Endothelial cell of hepatic sinusoid (primary cell): ENCODE measurements at regions not wholly inside any gene's neighbourhood (a gene's known extent, or its start where the extent isn't known, plus 50 kb on each side); places are given as distances from the start of the nearest gene placed in this dataset.

Experiments used
- in situ Hi-C: cut with HindIII; loops from 2 replicates; pipeline ENCODE4 v1.10.0; 2017; ENCODE audit warnings: low sequenced_read_pairs

DNA sequence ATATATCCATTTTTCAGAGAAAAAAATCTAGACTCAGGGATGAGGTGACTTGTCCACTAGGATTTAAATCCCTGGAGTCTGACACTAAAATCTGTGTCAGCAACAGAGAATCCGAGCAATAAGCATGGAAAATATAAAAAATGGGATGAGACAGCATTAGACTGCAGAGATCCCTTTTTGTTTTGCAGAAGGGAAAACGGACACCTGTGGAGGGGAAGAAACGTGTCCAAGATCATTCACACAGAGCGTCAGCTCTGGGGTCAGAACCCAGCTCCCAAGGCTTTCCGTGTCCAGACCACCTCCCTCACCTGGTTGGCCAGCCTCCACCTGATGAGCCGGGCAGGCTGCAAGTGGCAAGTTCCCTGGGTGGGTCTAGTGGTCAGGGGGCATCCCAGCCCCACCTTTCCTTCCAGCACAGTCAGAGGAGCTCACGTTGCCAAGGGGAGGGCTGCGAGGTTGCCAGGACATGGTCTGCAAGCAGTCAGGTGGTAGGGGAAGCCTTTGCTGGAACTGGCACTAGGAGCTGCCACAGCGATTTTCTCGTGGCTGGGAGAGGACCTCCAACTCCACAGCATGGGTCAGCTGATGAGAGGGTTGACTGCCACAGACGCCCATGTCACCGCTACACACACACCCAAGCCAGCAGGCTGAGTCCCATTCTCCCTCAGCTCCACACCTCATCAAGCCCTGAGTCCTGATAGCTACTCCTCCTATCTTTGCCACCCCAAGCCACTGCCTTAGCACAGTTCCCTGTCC lies 65.9 kb upstream of the CPLX2 start:
- in situ Hi-C loops, result no loop called here

DNA sequence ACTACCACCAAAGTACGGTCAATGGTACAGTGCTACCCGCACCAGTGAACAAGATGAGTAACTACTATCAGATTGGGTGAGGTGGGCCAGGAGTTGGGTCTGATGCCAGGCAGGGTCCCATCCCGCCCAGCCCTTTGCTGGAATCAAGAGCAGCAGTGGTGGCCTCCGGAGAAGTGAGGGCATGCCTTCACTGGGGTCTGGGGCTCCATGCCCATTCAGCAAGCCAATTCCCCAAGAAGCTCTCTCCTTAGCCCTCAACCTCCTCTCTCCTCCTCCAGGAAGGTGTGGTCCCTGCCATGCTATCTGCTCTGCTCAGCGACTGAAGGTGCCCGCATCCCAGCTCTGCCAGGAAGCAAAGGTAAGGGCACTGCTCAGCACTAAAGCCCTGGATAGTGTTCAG lies 62.7 kb upstream of the CPLX2 start:
- in situ Hi-C loops, result no loop called here

DNA sequence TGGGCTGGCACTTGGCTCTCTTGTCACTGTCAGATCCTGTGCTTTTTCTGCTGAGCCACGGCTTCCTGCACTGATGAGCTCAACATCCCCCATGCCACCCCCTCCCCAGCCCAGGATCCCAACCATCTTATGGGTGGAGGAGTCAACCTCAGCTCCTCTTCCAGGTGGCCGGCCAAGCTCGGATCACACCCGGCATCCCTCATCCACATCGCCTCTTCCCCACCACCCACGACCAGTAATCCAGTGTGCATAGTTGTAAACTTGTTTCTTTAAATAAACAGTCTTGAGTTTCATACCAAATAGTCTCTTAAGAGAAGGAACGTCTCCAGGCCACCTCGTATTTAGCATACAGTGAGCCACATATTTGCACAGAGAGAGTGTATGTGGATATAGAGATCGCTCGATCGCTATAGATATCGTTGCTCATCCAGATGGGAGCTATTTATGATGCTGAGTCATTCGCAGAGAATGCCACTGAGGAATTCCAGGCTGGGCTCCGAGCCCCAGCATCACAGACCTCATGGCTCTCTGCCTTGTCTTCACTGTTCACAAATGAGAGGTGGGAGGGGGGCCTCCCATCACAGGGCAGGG lies 61.8 kb upstream of the CPLX2 start:
- in situ Hi-C loops, result loop anchor here (5.0 kb wide), 1 partner anchor 53 kb away; no protein-coding TSS in a partner anchor

DNA sequence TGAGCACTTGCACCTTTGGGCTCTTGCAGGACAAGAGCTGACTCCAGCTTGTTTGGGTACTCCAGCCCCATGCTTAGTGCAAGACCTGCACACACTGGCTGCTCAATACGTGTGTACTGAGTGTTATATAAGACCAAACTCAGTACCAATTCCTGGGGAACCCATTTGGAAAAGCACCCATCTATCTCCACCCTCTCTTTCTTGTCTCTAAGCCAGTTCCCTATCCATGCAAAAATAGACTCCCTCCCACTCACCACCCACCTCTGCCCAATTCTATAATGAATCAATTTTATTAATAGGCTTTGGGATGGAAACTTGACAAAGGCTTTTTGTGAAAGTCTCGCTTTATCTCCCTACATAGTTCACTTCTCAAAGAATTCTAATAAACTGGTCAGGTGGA lies 60.9 kb upstream of the CPLX2 start:
- in situ Hi-C loops, result loop anchor here (5.0 kb wide), 1 partner anchor 52 kb away; no protein-coding TSS in a partner anchor

DNA sequence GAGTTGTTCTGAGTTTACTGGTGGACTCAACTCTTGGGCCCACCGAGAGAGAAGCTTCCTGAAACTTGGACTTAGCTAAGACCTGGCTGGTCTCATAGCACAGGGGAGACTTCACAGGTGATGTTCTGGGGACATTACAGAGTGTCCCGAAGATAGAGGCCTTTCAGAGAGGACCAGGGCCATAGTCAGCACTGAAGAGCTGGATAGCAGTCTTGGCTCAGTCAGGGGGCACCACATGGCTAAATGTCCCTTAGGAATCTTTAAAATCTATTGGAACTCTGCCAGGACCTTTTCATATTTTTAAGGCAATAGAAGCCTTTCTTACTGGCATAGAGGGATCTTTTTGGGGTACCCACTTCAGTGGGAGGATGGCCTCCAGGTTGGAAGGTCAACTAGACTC lies 59.8 kb upstream of the CPLX2 start:
- in situ Hi-C loops, result loop anchor here (5.0 kb wide), 1 partner anchor 51 kb away; no protein-coding TSS in a partner anchor

DNA sequence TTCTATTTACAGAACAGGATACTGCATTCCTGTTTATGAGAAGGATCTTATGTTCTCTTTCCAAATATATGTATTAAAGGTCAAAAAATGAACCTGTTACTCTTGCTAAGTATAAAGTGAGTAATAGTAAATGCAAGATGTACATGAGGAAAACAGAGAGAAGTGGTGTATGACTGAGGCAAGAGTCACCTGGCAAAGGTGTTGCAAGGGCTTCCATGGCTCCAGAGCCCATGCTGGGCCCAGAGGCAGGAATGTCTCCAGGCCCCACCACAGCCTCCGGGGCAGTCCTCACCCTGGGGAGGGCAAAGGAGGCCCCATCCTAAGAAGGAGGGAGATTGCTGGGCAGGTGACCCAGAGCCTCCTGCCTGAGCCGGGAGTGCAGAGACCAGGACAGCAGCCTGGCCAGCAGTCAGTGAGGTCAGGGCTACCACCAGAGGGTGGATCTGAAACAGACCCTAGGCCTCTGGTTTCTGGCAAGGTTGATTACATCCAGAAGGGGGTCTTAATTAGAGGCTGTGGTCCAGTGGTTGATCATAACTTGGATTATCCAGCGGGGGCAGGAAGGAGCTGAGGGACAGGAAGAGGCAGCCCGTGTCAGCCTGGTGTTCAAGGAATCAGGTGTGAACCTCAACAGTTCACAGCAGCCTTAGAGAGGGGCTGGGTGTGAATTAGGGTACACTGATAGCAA lies 57.3 kb upstream of the CPLX2 start:
- in situ Hi-C loops, result loop anchor here (5.0 kb wide), 1 partner anchor 48 kb away; no protein-coding TSS in a partner anchor

DNA sequence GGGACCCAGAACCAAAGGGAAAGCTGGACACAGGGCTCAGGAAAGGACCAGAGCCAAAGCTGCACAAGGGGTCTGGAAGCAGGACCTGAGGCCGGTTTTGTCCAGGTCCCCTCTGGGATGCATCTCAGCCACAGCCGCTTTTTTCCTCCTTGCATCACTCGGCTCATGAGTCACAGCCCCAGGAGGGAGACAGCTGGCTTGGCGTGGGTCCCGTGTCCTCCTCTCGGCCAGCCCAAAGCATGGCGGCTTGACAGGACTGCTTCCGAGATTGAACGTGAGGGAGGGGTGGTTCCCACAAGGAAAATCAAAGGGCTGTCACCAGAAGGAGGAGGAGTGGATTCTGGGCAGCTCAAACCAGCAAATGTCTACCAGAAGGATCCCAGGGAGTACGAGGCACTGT lies 56.7 kb upstream of the CPLX2 start:
- in situ Hi-C loops, result loop anchor here (5.0 kb wide), 1 partner anchor 48 kb away; no protein-coding TSS in a partner anchor

DNA sequence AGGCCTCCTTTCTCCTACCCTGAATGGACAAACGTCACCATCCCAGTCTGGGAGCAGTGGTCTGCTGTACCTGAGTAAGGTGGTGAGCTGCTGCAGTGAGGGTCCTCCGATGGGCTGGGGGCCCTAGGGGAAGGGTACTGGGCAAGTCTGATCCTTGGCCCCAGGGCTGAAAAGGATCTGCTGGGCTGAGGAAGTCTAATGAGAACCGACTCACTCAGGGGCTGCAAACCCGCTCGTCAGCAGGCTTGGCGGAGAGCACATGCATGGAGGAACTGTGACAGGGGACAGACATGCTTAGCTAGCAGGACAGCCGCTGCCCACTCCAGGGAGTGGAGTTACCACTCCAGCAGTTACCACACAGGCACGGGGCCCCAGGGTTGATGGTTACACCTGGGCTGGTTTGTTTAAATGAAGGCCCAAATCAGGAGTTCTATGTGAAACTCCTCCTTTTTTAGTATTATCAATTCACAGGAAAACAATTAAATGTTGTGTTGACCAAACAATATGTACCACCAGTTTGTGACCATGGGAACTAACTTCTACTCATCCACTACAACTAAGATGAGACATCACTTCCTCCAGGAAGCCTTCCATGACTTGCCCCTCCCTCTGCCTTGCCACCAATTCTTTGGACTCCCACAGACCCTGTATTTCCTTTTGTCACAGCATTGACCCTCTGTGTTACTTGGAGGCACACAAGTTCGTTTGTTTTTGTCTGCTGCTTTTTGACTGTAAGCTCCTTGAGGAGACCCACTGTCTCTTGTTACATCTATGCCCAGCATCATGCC lies 56.1 kb upstream of the CPLX2 start:
- in situ Hi-C loops, result no loop called here

DNA sequence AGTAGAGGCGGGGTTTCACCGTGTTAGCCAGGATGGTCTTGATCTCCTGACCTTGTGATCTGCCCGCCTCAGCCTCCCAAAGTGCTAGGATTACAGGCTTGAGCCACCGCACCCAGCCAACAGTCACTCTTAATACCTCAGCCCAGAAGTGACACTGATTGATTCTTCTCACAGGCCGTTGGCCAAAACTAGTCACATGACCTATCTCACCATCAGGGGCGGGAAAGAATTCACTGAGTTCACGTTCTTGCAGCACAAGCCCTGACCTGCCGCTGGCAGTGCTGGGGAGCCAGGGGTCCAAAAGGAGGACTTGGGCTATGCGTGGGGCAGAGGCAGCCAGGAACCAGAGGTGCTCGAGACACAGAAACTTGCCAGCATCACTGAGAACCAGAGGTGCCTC lies 55.0 kb upstream of the CPLX2 start:
- in situ Hi-C loops, result no loop called here

DNA sequence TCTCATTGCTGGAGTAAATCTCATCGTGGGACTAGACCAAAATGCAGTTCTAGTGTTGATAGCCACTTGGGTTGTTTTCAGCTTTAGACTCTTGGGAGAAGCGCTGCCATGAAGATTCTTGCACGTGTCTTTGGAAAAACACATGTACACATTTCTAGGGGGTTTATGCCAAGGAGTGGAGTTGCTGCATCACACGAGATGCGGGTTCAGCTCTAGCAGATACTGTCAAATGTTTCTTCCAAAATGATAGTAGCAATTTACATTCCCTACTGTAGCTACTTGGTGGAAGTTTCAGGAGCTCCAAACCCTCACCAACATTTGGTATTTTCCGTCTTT lies 52.3 kb upstream of the CPLX2 start:
- in situ Hi-C loops, result no loop called here

DNA sequence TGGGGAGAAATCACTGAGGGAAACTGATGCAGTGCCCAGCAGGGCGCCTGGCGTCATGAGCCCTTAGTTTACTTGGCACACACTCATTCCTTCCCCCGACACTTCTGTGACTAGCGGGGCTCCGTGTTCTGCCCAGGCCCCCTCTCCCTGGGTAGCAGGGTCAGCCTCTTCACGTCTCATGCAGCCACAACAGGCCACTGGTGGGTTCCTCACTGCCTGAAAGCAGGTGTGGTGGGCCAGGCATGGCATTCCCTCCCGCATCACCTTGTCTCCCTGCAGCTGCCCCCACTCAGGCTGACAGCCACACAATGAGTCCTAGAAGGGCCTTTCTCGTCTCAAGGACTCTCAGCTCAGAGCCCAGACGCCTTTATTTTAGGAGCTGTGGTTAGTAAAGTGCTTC lies 51.1 kb upstream of the CPLX2 start:
- in situ Hi-C loops, result no loop called here
